NCI-H510A (cell line): ENCODE measurements at regions not wholly inside any gene's neighbourhood (a gene's known extent, or its start where the extent isn't known, plus 50 kb on each side); places are given as distances from the start of the nearest gene placed in this dataset.
"Not testable (repeated sequence)": the region's sequence is repeated elsewhere in the genome, so short reads cannot be mapped to it uniquely, and the experiment has no call there.

Experiments used
- DNase-seq: peaks from one replicate; lab custom pipeline; 2025; lab: John Stamatoyannopoulos, UW

DNA sequence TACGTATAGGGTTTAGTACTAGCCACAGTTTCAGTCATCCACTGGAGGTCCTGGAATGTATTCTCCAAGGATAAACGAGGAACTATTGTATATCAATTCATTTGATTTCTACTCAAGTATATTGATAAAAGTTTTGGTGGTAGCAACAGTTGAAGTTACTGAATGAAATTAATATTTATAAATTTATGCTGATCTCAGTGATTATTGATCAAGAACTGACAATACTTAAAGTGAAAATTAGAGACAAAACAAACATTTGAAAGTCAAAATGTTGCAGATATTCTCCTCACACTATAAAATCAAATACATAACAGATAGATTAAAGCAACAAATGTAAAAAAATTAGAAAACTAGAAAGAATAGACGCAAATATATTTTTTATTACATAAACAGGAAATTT is 150.9 kb upstream of the SLC35G4 start:
- no peak for DNase-seq

DNA sequence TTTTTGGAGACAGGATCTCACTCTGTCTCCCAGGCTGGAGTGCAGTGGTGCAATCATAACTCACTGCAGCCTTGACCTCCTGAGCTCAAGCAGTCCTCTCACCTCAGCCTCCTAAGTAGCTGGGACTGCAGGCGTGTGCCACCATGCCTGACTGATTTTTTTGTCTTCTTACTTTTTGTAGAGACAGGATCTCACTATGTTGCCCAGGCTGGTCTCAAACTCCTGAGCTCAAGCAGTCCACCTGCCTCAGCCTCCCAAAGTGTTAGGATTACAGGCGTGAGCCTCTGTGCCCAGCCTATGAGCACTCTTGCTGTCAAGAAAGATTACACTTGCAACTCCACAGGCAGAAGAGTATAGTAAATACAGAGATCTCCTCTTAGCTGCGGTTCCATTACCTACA is 151.5 kb upstream of the SLC35G4 start:
- not testable (repeated sequence) for DNase-seq

DNA sequence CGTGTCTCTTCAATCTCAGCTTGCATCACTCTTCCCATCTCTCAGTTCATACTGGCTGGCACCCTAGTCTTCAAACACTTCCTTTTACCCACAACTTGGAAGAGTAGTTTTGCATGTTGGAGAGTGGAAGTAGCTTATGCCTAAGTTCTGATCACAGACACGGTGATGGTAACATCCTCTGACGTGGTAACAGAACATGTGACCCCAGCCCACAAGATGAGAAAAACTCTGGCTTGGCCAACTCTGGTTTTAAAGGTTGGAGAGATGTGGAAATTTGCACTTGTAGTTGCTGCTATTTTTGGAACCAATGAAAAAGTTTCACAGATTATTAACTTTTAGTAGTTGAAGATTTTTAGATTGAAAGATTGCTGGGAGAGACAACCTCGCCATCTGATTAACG is 155.4 kb upstream of the SLC35G4 start:
- DNase-seq = no peak

DNA sequence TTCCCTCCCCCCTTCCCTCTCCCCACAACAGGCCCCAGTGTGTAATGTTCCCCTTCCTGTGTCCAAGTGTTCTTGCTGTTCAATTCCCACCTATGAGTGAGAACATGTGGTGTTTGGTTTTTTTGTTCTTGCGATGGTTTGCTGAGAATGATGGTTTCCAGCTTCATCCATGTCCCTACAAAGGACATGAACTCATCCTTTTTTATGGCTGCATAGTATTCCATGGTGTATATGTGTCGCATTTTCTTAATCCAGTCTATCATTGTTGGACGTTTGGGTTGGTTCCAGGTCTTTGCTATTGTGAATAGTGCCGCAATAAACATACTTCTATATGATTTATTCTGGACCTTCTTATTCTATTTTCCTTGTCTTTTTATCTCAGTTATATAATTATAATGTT is 165.2 kb upstream of the SLC35G4 start:
- not testable (repeated sequence) for DNase-seq

DNA sequence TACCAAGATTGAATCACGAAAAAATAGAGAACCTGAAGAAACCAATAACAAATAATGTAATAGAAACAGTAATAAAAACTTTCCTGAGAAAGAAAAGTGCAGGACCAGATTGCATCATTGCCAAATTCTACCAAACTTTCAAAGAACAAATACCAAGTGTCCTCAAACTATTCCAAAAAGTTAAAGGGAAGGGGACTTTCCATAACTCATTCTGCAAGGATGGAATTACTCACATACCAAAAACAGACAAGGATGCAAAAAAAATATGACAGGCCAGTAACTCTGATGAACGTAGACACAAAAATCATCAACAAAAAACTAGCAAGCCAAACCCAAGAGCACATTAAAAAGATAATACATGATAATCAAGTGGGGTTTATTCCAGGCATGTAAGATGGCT is 172.3 kb upstream of the SLC35G4 start:
- DNase-seq = no peak

DNA sequence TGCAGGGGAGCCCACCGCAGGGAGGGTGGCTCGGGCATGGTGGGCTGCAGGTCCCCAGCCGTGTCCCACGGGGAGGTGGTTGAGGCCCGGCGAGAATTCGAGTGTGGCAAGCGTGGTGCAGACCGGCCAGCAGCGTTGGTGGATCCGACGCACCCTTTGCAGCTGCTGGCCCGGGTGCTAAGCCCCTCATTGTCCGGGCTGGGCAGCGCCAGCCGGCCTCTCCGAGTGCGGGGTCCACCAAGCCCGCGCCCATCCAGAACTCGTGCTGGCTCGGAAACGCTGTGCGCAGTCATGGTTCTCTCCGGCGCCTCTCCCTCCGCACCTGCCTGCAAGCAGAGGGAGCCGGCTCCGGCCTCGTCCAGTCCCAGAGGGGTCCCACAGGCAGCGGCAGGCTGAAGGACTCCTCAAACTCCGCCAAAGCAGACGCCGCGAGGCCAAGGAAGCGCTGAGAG is 177.0 kb upstream of the SLC35G4 start:
- DNase-seq = no peak

DNA sequence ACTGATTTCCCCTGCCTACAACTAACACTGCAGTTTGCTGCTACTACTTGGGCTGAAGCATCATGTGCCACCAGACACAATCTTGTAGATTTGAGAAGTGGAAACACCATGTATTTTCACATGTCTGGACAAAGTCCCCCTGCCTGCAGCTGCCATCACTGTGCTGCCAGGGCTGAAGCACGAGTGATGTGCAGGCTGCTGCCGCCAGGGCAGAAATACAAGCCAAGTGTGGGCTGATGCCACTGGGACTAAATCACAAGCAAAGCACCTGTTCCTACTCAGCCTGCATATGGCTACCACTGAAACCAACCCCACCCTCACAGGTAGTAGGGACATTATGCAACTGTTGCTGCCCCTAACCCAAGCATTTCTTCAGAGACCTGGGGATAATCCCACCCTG is 179.5 kb upstream of the SLC35G4 start:
- DNase-seq = no peak

DNA sequence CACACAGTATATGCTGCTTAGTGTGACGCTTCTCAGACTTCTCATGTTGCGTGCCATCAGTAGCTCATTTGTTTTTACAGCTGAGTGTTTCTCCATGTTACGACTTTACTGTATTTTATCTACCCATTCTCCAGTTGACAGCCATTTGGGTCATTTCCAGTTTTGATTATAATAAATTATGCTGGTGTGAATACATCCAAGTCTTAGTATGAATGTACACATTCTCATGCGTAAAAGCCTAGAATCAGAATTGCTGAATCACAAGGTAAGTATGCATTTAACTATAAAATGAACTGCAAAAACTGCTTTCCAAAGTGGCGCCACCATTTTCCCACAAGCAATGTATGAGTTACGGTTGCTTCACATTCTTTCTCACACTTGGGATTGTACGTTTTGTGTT is 184.2 kb upstream of the SLC35G4 start:
- DNase-seq = no peak

DNA sequence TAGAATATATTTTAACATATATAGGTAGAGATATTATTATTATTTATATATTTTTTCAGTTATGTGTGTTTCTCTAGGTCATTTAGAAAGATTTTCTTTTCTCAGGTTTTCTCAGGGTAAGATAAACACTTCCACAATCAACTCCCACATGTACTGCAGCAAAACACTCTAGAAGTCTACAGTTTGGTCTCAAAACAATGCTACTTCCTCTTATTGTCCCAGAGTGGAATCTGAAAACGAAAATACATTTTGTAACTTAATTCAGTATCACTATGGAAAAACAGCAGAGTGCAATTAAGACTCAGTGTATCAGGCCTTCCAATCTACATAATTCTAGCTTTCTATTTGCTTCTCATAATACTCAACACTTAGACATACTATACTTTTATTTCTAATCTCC is 190.1 kb upstream of the SLC35G4 start:
- no peak for DNase-seq

DNA sequence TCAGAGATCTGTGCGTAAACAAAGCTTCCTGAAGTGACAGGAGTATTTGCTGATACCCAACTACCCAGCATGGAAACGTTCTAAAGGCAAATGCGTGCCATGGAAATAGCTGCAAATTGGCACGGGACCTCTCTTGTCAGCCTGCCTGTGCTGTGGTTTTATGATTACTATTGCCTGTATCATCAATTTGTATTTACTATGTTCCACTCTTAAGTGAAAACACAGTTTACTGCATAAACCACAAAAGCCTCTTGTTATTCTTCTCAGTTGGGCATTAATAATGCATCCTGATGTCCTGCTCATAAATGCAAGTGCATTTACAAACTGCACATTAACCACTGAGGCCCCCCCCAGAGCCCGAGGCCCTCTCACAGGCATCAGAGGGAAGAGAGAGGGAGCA is 196.6 kb upstream of the SLC35G4 start:
- no peak for DNase-seq

DNA sequence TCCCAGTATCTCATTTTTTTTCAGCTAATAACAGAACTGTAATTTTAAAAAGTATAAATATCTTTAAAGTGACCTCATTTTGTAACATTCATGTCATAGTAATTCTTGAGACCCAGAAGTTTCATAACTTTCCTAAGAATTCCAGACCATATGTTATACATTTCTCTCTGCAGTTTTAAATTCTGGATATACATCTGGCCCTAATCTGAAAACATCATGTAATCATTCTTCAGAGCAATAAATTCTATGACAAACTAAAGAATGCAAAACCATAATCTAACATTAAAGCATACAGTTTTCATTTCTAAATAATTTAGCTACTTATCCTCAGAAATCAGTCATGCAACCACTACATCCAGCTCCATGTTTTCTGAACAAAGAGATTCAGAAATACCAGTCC is 198.3 kb upstream of the SLC35G4 start:
- DNase-seq = no peak

DNA sequence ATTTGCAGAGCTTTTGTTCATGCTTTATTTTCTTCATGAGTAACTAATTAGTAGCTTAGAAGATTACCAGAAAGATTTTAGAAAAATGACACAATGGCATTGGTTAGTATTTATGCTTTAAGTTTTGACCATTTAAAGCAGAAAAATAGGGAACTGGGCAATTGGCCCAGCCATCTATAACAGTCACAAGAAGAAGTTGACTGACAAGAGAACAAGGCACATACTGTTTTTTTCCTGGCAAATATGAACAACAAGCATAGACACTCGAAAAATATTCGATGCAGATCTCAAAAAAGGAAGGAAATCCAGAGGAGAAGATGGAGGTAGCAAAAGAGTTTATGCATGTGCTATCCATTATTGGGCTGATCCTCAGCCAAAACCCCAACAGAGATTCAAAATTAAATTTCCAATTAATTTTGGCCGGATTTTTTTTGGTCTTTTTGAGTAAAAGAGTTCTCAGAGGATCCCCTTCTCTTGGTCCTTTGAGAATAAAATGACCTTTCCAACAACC is 200.8 kb upstream of the SLC35G4 start:
- DNase-seq = no peak

DNA sequence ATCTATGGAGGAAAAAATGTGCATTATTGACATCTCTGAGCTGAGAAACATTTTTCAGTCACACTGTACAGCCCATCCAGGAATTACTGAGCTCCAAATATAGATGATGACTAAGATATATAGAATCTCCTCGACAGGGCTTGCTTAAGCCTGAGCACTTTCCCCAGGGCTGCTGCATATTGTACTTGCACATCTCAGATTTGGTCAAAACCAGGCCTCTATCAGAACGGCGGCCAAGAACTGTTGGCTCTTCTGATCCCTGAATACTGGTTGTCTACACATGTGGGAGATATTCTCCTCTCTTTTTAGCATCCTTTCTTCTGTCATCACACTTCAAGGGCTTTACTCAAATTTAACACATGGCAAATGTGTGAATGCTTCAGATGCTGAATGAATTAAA is 201.5 kb upstream of the SLC35G4 start:
- no peak for DNase-seq

DNA sequence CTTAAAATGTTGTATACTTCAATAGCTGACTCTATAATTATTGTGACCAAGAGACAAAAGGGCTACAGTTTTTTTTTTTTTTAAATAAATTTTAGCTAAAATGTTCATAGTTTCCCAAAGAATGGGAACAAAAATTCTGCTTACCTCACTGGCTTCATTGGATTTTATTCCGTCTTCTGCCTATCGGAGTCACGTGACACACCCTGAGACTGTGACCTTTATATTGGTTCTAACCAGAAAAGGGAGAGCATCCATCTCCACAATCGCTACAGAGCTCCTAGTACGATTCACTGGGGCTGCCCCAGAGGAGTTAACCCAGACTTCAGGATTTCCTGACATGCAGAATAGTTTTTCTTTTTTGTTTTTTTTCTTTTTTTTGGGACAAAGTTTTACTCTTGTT is 203.6 kb upstream of the SLC35G4 start:
- no peak for DNase-seq

DNA sequence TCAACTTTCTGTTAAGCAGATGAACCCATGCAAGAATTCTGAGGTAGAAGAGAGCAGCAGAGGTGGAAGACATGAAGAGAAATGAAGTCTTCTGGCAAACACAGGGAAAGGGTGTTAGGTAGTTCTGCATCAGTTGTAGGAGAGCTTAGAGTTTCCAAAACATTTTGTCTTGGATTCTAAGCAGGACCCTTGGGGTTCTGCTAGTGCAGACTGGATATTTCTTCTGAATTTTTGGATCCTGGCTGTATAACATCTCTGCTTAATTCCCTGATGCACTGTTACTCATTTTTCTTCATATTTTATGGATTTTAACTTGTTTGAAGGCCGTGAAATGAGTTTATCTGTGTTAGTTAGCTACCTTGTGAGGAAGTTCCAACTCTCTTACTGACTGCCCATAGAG is 208.7 kb upstream of the SLC35G4 start:
- no peak for DNase-seq

DNA sequence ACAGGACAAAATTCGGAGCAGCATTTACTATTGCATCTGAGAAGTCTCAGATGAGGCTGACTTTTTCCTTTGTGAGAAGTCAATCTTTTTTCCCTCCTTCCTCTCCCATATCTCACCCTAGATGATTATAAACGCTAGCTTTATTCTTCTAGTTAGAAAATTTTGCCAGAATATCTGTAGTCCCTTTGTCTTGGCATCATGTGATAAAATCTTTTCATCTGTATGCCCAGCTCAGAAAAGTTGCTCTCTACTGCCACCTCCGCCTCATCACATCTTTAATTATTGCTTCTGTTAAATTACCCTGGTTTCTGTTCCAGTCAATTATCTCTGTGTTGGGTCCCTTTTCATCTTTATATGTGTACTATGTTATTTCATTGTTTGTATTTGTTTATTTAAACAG is 210.8 kb upstream of the SLC35G4 start:
- no peak for DNase-seq

DNA sequence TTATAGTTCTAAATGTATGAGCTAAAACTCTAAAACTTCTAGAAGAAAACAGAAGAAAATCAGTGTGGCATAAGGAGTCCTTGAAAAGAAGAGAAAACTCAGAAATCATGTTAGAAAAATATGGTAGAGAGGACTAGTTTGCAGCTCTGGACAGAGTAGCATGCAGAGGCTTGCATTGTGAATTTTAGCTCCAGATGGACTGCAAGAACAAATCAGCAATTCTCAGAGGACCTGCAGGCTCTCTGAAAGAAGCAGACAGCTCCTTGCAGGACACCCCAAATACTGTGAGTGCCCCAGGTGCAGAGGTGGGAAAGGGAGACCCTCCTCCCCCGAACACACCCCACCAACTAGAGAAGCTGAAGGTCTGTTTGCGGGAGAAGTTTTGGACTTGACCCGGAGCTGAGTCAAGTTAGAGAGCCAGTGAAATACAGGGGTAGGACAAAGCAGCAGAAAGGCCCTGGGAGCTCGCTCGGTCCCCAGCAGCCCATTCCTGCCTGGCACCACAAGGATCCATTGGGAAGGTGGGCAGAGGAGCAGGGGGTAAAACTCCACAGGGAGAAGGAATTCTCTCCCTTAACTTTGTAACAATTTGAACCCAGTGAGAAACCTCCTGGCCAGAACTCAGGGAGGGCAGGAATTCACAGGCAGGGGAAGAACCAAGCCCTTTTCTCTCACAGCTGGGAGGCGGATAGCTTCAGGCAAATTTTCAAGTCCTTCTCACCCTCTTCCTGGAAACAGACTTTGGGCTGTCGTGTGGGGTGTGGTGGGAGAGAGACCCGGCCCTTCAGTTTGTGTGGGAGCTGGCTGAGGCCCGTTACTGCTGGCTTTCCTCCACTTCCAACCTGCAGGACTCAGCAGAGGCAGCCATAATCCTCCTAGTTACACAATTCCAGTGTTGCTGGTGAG is 216.2 kb upstream of the SLC35G4 start:
- DNase-seq = no peak

DNA sequence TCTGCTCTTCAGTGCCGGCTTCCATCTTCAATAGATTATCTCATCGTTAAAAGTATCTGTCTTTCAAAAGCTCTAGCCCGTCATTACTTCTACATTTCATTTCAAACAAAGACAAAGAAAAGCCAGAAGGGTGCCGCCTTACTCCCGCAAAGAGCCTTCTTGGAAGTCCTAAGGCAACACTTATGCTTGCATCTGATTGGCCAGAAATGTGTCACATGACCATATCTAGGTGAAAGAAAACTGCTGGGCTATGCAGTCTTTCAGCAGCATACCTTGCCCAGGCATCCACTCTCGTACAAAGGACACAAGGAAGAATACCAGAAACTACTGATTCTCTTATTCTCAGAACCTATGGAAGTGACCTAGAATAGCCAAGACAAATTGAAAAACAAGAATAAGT is 217.1 kb upstream of the SLC35G4 start:
- no peak for DNase-seq

DNA sequence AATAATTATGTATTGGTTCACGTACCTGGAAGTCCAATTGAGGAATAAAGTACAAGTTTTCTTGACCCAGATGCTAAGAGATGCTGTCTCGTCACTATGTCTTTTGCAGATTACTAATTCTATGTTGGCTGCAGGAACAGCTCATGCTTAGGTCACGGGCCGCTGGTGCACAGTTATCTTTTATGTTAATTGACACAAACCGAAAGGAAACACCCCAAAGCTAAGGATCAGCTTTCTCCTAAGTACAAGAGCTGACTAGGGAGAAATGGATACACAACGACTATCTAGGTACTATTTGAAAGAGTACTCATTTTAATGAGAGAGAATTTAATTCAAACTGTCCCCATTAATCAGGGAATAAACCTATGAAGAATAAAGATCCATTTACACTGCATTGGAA is 217.7 kb upstream of the SLC35G4 start:
- DNase-seq = no peak

DNA sequence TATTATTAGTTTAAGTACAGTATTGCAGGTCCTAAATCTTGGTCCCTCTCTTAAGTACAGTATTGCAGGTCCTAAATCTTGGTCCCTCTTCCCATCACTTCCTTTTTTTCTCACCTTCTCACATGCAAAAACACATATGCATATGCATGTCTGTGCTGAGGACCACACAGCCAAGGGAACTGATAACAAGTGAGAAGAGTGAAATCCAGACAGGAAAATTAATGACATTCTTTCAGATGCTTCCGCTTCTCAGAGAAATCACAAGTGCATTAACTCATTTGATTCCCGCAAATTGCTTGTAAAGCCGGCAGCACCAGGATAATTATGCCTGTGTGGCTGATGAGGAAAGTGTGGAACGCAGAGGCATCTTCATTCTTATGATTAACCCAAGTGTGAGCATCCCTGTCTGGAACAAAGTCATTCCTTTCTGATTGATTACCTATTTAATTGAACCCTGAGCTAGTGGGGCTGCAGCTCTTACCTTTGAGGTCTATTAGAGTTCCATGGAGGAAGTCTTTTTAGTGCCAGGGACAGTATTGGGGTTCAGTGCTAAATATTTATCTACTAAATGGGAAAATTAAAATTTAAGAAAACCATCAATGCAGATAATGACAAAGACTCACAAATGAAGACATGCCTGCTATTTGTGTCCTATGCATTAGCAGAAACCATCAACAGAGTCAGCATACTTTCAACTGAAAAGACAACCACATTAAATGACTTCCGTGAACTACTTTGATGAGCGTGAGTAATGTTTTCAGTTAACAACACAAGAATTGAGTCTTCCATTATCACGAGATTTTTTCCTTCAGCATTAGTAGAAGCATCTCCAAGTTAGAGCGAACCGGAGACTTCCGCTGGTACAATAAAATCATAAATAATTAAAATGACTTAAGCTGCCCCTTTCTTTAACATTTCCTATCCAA is 220.4 kb upstream of the SLC35G4 start:
- no peak for DNase-seq

DNA sequence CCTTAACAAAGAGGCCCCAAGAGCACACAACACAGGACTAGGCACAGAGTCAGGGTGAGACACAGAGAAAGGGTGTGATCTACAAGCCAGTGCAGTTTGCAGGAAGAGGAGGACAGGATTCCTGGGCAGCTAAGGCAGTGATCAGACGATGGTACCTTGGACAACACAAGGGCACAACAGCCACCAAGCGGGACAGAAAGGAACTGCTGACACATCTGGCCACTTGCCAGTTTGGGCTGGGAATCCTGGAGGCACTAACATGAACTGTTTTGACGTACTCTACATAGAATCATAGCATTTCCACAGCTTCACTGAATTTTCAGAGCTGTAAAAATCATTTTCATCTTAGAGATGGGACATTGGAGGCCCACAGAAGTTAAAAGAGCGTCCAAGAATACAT is 221.5 kb upstream of the SLC35G4 start:
- peak; percentile 5 for DNase-seq

DNA sequence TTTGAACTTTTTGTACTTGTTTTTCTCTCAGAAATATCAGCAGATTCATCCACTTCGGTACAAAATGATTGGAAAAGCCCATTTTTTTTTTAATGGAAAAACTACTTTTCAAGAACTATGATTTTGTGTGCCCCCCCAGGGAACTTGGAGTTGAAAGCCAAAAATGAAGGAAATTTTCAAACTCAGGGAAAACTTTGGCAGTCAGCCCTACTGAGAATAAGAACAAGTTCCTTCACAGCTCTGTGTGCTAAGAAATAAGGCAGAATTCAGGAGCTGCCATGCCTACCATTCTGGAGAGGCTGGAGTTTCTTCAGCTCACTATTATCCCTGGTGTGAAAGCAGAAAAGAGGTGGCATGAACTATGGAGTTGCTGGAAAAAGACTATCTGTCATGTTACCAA is 226.0 kb upstream of the SLC35G4 start:
- no peak for DNase-seq

DNA sequence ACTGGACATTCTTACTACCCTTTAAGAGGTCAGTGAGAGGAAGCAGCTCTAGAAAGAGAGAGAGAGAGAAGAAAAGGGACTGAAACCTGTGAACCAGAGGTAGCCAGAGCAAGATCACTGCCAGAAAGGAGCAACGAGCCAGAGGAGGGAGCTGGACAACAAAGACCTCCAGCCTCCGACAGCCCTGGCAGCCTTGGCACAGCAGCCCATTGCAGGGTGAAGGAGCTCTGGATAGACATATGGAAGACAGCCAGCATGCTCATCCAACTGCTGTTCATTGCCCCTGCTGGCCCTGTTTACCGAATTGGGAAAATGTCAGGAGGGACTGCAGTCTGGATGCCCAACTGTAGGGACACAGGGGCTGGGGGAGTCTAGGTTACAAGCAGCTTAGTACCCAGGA is 228.4 kb upstream of the SLC35G4 start:
- no peak for DNase-seq
